CD14-positive monocyte (primary cell): ENCODE measurements at regions not wholly inside any gene's neighbourhood (a gene's known extent, or its start where the extent isn't known, plus 50 kb on each side); places are given as distances from the start of the nearest gene placed in this dataset.
A peak's percentile ranks its signal among the peaks of the same experiment; 100 is the strongest.
"Not testable (repeated sequence)": the region's sequence is repeated elsewhere in the genome, so short reads cannot be mapped to it uniquely, and the experiment has no call there.

ENCODE experiments used
- DNase-seq, 3 donors: peaks; one replicate each; pipeline ENCODE4 v3.0.0-alpha.2; 2011 to 2022
- H2AFZ ChIP-seq: 2 replicates; pipeline ENCODE4 v1.6.0; 2012; ENCODE audit warnings: mild to moderate bottlenecking, low read depth, low read length, inconsistent platforms; ENCODE audit not compliant: insufficient read depth, poor library complexity, severe bottlenecking
- H3K27ac ChIP-seq, 2 donors: 1 replicate in 1 of 2; 2 replicates in 1 of 2; pipeline ENCODE4 v1.5.1; 2012 to 2013; ENCODE audit warnings: low read length in 2 of 2, control low read depth in 1 of 2, inconsistent platforms in 1 of 2, low read depth in 1 of 2, mild to moderate bottlenecking in 1 of 2
- H3K27me3 ChIP-seq, 2 donors: one replicate each; pipeline versions ENCODE4 v1.6.0 to v1.6.1; 2011 to 2013; ENCODE audit warnings: low read length in 2 of 2; ENCODE audit not compliant: control insufficient read depth in 2 of 2, insufficient read depth in 2 of 2
- H3K36me3 ChIP-seq, 2 donors: replicated peaks in 1 of 2; 1 replicate in 1 of 2; 2 replicates in 1 of 2; pipeline versions ENCODE4 v1.5.1 to v1.6.1; 2012 to 2013; ENCODE audit warnings: low read length in 2 of 2, control low read depth in 1 of 2, inconsistent platforms in 1 of 2, mild to moderate bottlenecking in 1 of 2; ENCODE audit not compliant: insufficient read depth in 2 of 2, control insufficient read depth in 1 of 2
- H3K4me1 ChIP-seq, 2 donors: 1 replicate in 1 of 2; 2 replicates in 1 of 2; pipeline versions ENCODE4 v1.5.1 to v1.6.1; 2012 to 2013; ENCODE audit warnings: low read length in 2 of 2, control low read depth in 1 of 2, inconsistent platforms in 1 of 2, mild to moderate bottlenecking in 1 of 2, moderate library complexity in 1 of 2; ENCODE audit not compliant: insufficient read depth in 2 of 2, control insufficient read depth in 1 of 2
- H3K4me2 ChIP-seq: replicated peaks from 2 replicates; pipeline ENCODE3; 2012; ENCODE audit warnings: low read length, moderate library complexity, mild to moderate bottlenecking; ENCODE audit not compliant: poor library complexity, severe bottlenecking; ENCODE audit errors: extremely low read depth
- H3K4me3 ChIP-seq, 3 experiments: fragments of 200-600 bp in 1 of 3; sonication (generic) in 1 of 3; replicated peaks in 1 of 3; 1 replicate in 2 of 3; 2 replicates in 1 of 3; pipeline ENCODE4 v1.5.1; 2011 to 2013; ENCODE audit warnings: low read length in 3 of 3, mild to moderate bottlenecking in 3 of 3, control low read depth in 2 of 3, low read depth in 2 of 3, inconsistent platforms in 1 of 3, moderate library complexity in 1 of 3
- H3K79me2 ChIP-seq: 2 replicates; pipeline ENCODE4 v1.6.0; 2012; ENCODE audit warnings: mild to moderate bottlenecking, control low read depth, inconsistent platforms, low read length, moderate library complexity; ENCODE audit not compliant: insufficient read depth
- H3K9ac ChIP-seq: 2 replicates; pipeline ENCODE4 v1.6.0; 2017; ENCODE audit warnings: low read length, mild to moderate bottlenecking; ENCODE audit not compliant: insufficient read depth, poor library complexity, severe bottlenecking
- H3K9me3 ChIP-seq, 2 donors: replicated peaks in 1 of 2; 1 replicate in 1 of 2; 2 replicates in 1 of 2; pipeline versions ENCODE4 v1.5.1 to v1.6.1; 2012 to 2013; ENCODE audit warnings: low read length in 2 of 2, control low read depth in 1 of 2; ENCODE audit not compliant: control insufficient read depth in 1 of 2, insufficient read depth in 1 of 2
- H4K20me1 ChIP-seq: 2 replicates; pipeline ENCODE4 v1.6.0; 2012; ENCODE audit warnings: mild to moderate bottlenecking, low read length, control low read depth, moderate library complexity; ENCODE audit not compliant: insufficient read depth
- H3K27ac Mint-ChIP-seq, 7 donors: one replicate each; pipeline ENCODE4 v1.8.0; 2020; ENCODE audit warnings: mild to moderate bottlenecking in 7 of 7, mixed read lengths in 7 of 7, moderate library complexity in 6 of 7, inconsistent platforms in 2 of 7
- H3K27me3 Mint-ChIP-seq, 3 donors: one replicate each; pipeline ENCODE4 v1.8.0; 2021 to 2022; ENCODE audit warnings: low read depth in 3 of 3, mild to moderate bottlenecking in 3 of 3, mixed read lengths in 3 of 3, moderate library complexity in 3 of 3, inconsistent platforms in 1 of 3
- H3K36me3 Mint-ChIP-seq, 2 donors: one replicate each; pipeline ENCODE4 v1.8.0; 2020; ENCODE audit warnings: mixed read lengths in 2 of 2, inconsistent platforms in 1 of 2, mild to moderate bottlenecking in 1 of 2
- H3K4me1 Mint-ChIP-seq: one replicate; pipeline ENCODE4 v1.8.0; 2020; ENCODE audit warnings: mild to moderate bottlenecking, mixed read lengths
- H3K4me3 Mint-ChIP-seq, 2 donors: one replicate each; pipeline ENCODE4 v1.8.0; 2020; ENCODE audit warnings: mild to moderate bottlenecking in 2 of 2, mixed read lengths in 2 of 2, moderate library complexity in 1 of 2
- H3K9me3 Mint-ChIP-seq, 7 donors: one replicate each; pipeline ENCODE4 v1.8.0; 2020 to 2022; ENCODE audit warnings: mixed read lengths in 7 of 7, mild to moderate bottlenecking in 6 of 7, moderate library complexity in 6 of 7, inconsistent platforms in 2 of 7
- CTCF ChIP-seq: fragments of 200-600 bp; IDR thresholded peaks from one replicate; pipeline ENCODE4 v1.8.0; 2022; ENCODE audit warnings: antibody characterized with exemption, mild to moderate bottlenecking
- WGBS: methylation state at CpG from one replicate; pipeline ENCODE4 v1.1.5; 2013; ENCODE audit warnings: missing lambda C conversion rate; ENCODE audit not compliant: insufficient coverage; 5-methylcytosine and 5-hydroxymethylcytosine counted together
- intact Hi-C, 2 donors: fragments of 100-400 bp; cut with micrococcal nuclease; formaldehyde crosslinking; loops; one replicate each; pipeline versions ENCODE4 v1.15.0 to v1.15.1; 2023

DNA sequence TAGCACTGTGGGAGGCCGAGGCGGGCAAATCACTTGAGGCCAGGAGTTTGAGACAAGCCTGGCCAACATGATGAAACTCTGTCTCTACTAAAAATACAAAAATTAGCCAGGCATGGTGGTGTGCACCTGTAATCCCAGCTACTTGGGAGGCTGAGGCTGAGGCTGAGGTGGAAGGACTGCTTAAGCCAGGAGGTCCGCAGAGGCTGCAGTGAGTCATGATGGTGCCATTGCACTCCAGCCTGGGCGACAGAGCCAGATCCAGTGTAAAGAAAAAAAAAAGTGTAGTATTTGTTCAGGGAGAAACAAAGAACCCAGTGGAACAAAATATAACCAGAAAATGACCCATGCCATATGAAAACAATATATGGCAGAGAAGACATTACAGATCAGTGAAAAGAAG lies 57.4 kb upstream of the SMURF2 start:
- H3K36me3 ChIP-seq, H3K9me3 ChIP-seq, H4K20me1 ChIP-seq, H3K4me3 Mint-ChIP-seq, H3K4me1 Mint-ChIP-seq, H3K9ac ChIP-seq, H3K4me3 ChIP-seq, H3K9me3 Mint-ChIP-seq, H3K4me2 ChIP-seq, H2AFZ ChIP-seq, H3K4me1 ChIP-seq, H3K27me3 ChIP-seq, H3K36me3 Mint-ChIP-seq, DNase-seq, H3K79me2 ChIP-seq, H3K27me3 Mint-ChIP-seq, H3K27ac ChIP-seq, intact Hi-C loops: not testable (repeated sequence)
- H3K27ac Mint-ChIP-seq: peak overlapping the region in 1 of 7 donors; percentile 6
- 100% methylated on average over 3 of the region's 4 CpGs for WGBS

DNA sequence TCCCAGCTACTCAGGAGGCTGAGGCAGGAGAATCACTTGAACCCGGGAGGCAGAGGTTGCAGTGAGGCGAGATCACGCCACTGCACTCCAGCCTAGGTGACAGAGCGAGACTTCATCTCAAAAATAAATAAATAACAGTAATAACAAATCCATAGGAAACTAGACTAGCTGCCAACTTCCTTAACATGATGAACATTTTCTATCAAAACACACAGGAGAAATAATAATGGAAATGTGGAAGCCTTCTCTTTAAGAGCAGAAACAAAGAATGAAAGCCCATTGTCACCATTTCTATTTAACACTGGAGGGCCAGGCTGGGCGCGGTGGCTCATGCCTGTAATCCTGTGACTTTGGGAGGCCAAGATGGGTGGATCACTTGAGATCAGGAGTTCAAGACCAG lies 56.7 kb upstream of the SMURF2 start:
- peaks cover 12% of the 10 kb centered on the region for H3K4me1 Mint-ChIP-seq
- H3K27me3 ChIP-seq, H3K4me1 ChIP-seq, H3K79me2 ChIP-seq, H3K4me2 ChIP-seq, H3K27me3 Mint-ChIP-seq, H3K36me3 ChIP-seq, H3K4me3 ChIP-seq, H3K9me3 Mint-ChIP-seq, H4K20me1 ChIP-seq, H3K27ac Mint-ChIP-seq, H3K9me3 ChIP-seq, H2AFZ ChIP-seq, H3K36me3 Mint-ChIP-seq, H3K27ac ChIP-seq, H3K9ac ChIP-seq, H3K4me3 Mint-ChIP-seq, intact Hi-C loops, DNase-seq: not testable (repeated sequence)
- WGBS: 100% methylated on average over 2 of the region's 6 CpGs

GRCh38 chr17:64718058-64718457 lies 56.0 kb upstream of the SMURF2 start:
- H3K9ac ChIP-seq: no peak overlapping the region
- no peaks in the 10 kb centered on the region for H3K36me3 ChIP-seq
- no peak overlapping the region for H3K4me2 ChIP-seq
- no peaks in the 10 kb centered on the region for H3K9me3 ChIP-seq
- no peak overlapping the region for H2AFZ ChIP-seq
- Mint-ChIP-seq H3K9me3 (no peaks in the 10 kb centered on the region), H3K27ac (no peak overlapping the region), H3K4me3 (no peak overlapping the region), H3K4me1 (peaks cover 19% of the 10 kb centered on the region), H3K27me3 (peaks cover 0 to 3% (median 2%) of the 10 kb centered on the region in 3 donors), H3K36me3 (no peaks in the 10 kb centered on the region)
- H3K27ac ChIP-seq: no peak overlapping the region
- no peak overlapping the region for H3K4me3 ChIP-seq
- H4K20me1 ChIP-seq: no peaks in the 10 kb centered on the region
- no peaks in the 10 kb centered on the region for H3K79me2 ChIP-seq
- TF ChIP-seq CTCF: no peak
- WGBS: no CpG with 5 or more reads among the region's 1 CpG
- DNase-seq: no peak
- H3K4me1 ChIP-seq: peaks cover 12% of the 10 kb centered on the region in 2 donors
- intact Hi-C loops: no loop called here
- H3K27me3 ChIP-seq: no peaks in the 10 kb centered on the region

DNA sequence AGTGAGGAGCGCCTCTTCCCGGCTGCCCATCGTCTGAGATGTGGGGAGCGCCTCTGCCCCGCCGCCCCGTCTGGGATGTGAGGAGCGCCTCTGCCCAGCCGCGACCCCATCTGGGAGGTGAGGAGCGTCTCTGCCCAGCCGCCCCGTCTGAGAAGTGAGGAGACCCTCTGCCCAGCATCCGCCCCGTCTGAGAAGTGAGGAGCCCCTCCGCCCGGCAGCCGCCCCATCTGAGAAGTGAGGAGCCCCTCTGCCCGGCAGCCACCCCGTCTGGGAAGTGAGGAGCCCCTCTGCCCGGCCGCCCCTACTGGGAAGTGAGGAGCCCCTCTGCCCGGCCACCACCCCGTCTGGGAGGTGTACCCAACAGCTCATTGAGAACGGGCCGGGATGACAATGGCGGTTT lies 54.4 kb upstream of the SMURF2 start:
- not testable (repeated sequence) for DNase-seq, H3K27ac ChIP-seq, H3K36me3 Mint-ChIP-seq

More for the DNA sequence above, 54.4 kb upstream of the SMURF2 start:
- H3K9ac ChIP-seq, H3K79me2 ChIP-seq, H3K4me2 ChIP-seq, H3K27me3 ChIP-seq, H3K9me3 Mint-ChIP-seq, H3K36me3 ChIP-seq, H4K20me1 ChIP-seq, H3K9me3 ChIP-seq, intact Hi-C loops, H3K4me3 Mint-ChIP-seq, H3K4me3 ChIP-seq, H3K27ac Mint-ChIP-seq, H2AFZ ChIP-seq, H3K27me3 Mint-ChIP-seq: not testable (repeated sequence)
- WGBS: 100% methylated on average over 2 of the region's 27 CpGs
- peaks cover 25 to 27% of the 10 kb centered on the region in 2 donors for H3K4me1 ChIP-seq
- peaks cover 35% of the 10 kb centered on the region for H3K4me1 Mint-ChIP-seq
